SU-DHL-6 (cell line): ENCODE measurements at regions not wholly inside any gene's neighbourhood (a gene's known extent, or its start where the extent isn't known, plus 50 kb on each side); places are given as distances from the start of the nearest gene placed in this dataset.

ENCODE experiments used
- H2AFZ ChIP-seq: fragments of 200-600 bp; sonication (generic); 2 replicates; pipeline ENCODE4 v1.6.1; 2014; ENCODE audit warnings: low read depth, mild to moderate bottlenecking, moderate library complexity, mixed read lengths, antibody characterized with exemption, low read length; ENCODE audit not compliant: severe bottlenecking
- H3F3A ChIP-seq: fragments of 200-600 bp; shearing (Covaris generic); 2 replicates; pipeline ENCODE4 v1.6.0; 2016; ENCODE audit warnings: antibody characterized with exemption, mild to moderate bottlenecking; ENCODE audit not compliant: insufficient read depth
- H3K27ac ChIP-seq: fragments of 200-600 bp; sonication (generic); 2 replicates; pipeline ENCODE4 v1.5.1; 2016; ENCODE audit warnings: low read depth, mild to moderate bottlenecking, low read length, moderate library complexity, mixed read lengths
- H3K27me3 ChIP-seq: fragments of 200-600 bp; sonication (generic), shearing (Covaris generic); 2 replicates; pipeline ENCODE4 v1.6.0; 2014; ENCODE audit warnings: mild to moderate bottlenecking, low read length
- H3K36me3 ChIP-seq: fragments of 200-600 bp; sonication (generic); 2 replicates; pipeline ENCODE4 v1.6.1; 2014; ENCODE audit warnings: mild to moderate bottlenecking, low read length, mixed read lengths
- H3K4me2 ChIP-seq: fragments of 300-600, 200-600 bp; shearing (Covaris generic), sonication (generic); 2 replicates; pipeline ENCODE4 v1.6.0; 2014; ENCODE audit warnings: low read length, low read depth, mild to moderate bottlenecking; ENCODE audit not compliant: poor library complexity, severe bottlenecking
- H3K4me3 ChIP-seq: fragments of 200-600 bp; sonication (generic); 2 replicates; pipeline ENCODE4 v1.5.1; 2014; ENCODE audit warnings: antibody characterized with exemption, low read length, mild to moderate bottlenecking, mixed read lengths; ENCODE audit not compliant: insufficient read depth, poor library complexity, severe bottlenecking
- H3K79me2 ChIP-seq: fragments of 200-600 bp; sonication (generic); 2 replicates; pipeline ENCODE4 v1.6.1; 2014; ENCODE audit warnings: mild to moderate bottlenecking, low read length, moderate library complexity; ENCODE audit not compliant: insufficient read depth
- H3K9ac ChIP-seq: fragments of 200-600 bp; sonication (generic); 2 replicates; pipeline ENCODE4 v1.7.0; 2014; ENCODE audit warnings: mild to moderate bottlenecking, low read length
- H3K9me2 ChIP-seq: fragments of 200-600 bp; sonication (generic); replicated peaks from 2 replicates; pipeline ENCODE4 v1.6.1; 2014; ENCODE audit warnings: low read length; ENCODE audit not compliant: insufficient read depth
- H3K9me3 ChIP-seq: fragments of 200-600 bp; sonication (generic); 2 replicates; pipeline ENCODE4 v1.6.1; 2014; ENCODE audit warnings: low read length, mixed read lengths; ENCODE audit not compliant: insufficient read depth
- H4K20me1 ChIP-seq: fragments of 200-600 bp; sonication (generic); 2 replicates; pipeline ENCODE4 v1.6.1; 2014; ENCODE audit warnings: low read depth, mild to moderate bottlenecking, antibody characterized with exemption, low read length, moderate library complexity, mixed read lengths
- CTCF ChIP-seq: fragments of 200-600 bp; sonication (generic); IDR thresholded peaks from one replicate; pipeline ENCODE4 v1.5.1; 2017; ENCODE audit warnings: antibody characterized with exemption, mild to moderate bottlenecking, low read length, moderate library complexity; ENCODE audit not compliant: insufficient read depth, poor library complexity, severe bottlenecking
- EZH2phosphoT487 ChIP-seq: fragments of 200-600 bp; sonication (generic), shearing (Covaris generic); conservative IDR thresholded peaks from 2 replicates; pipeline ENCODE4 v1.6.1; 2018; ENCODE audit warnings: mild to moderate bottlenecking, antibody characterized with exemption, low read length, moderate library complexity, mixed read lengths

- no peaks in the 10 kb centered on the region for H4K20me1 ChIP-seq
- H3K9me2 ChIP-seq = no peaks in the 10 kb centered on the region
- H3K4me3 ChIP-seq = no peak overlapping the region
- no peaks in the 10 kb centered on the region for H3K9me3 ChIP-seq
- H3K4me2 ChIP-seq = no peak overlapping the region
- no peaks in the 10 kb centered on the region for H3K27me3 ChIP-seq
- TF ChIP-seq CTCF = no peak
- no peak for TF ChIP-seq EZH2phosphoT487
- no peaks in the 10 kb centered on the region for H3K79me2 ChIP-seq
- H3K27ac ChIP-seq = no peak overlapping the region
- H3K36me3 ChIP-seq = no peaks in the 10 kb centered on the region
- no peaks in the 10 kb centered on the region for H3F3A ChIP-seq
- no peak overlapping the region for H3K9ac ChIP-seq
- H2AFZ ChIP-seq = no peak overlapping the region
Observed at GRCh38 chr2:193580176-193580950, 1385.6 kb upstream of the TMEFF2 start.

- no peaks in the 10 kb centered on the region for H3K27me3 ChIP-seq
- no peak for TF ChIP-seq EZH2phosphoT487
- TF ChIP-seq CTCF = no peak
- H2AFZ ChIP-seq = no peak overlapping the region
- H3K9ac ChIP-seq = no peak overlapping the region
- H4K20me1 ChIP-seq = no peaks in the 10 kb centered on the region
- H3K27ac ChIP-seq = no peak overlapping the region
- H3F3A ChIP-seq = no peaks in the 10 kb centered on the region
- H3K36me3 ChIP-seq = no peaks in the 10 kb centered on the region
- no peaks in the 10 kb centered on the region for H3K79me2 ChIP-seq
- H3K9me2 ChIP-seq = no peaks in the 10 kb centered on the region
- no peak overlapping the region for H3K4me2 ChIP-seq
- no peaks in the 10 kb centered on the region for H3K9me3 ChIP-seq
- no peak overlapping the region for H3K4me3 ChIP-seq
Observed at GRCh38 chr2:193566886-193567285, 1372.2 kb upstream of the TMEFF2 start.

GRCh38 chr2:193566276-193566675, 1371.5 kb upstream of the TMEFF2 start:
- no peaks in the 10 kb centered on the region for H3K9me3 ChIP-seq
- no peak overlapping the region for H3K4me2 ChIP-seq
- H2AFZ ChIP-seq = no peak overlapping the region
- H3K36me3 ChIP-seq = no peaks in the 10 kb centered on the region
- H3K27ac ChIP-seq = no peak overlapping the region
- no peaks in the 10 kb centered on the region for H3K27me3 ChIP-seq
- H4K20me1 ChIP-seq = no peaks in the 10 kb centered on the region
- no peak overlapping the region for H3K4me3 ChIP-seq
- H3F3A ChIP-seq = no peaks in the 10 kb centered on the region
- no peaks in the 10 kb centered on the region for H3K9me2 ChIP-seq
- no peak for TF ChIP-seq EZH2phosphoT487
- no peak for TF ChIP-seq CTCF
- no peaks in the 10 kb centered on the region for H3K79me2 ChIP-seq
- H3K9ac ChIP-seq = no peak overlapping the region
